ENCODE measurements at regions not wholly inside any gene's neighbourhood (a gene's known extent, or its start where the extent isn't known, plus 50 kb on each side); places are given as distances from the start of the nearest gene placed in this dataset.

GRCh38 chr14:21796916-21797315, 123.3 kb upstream of the OR4E1 start (continued):
- TF ChIP-seq CTCF (IDR thresholded peaks at IDR 0.05; ENCODE audit: control extremely low read depth in 1 of 3, insufficient read depth in 1 of 3, low read depth in 1 of 3, low read length in 3 of 3) = peak; percentile 46 to 69 (median 58)
